BJ (cell line): ENCODE measurements at regions not wholly inside any gene's neighbourhood (a gene's known extent, or its start where the extent isn't known, plus 50 kb on each side); places are given as distances from the start of the nearest gene placed in this dataset.

Experiments used
- CTCF ChIA-PET: fragments of 350-600 bp; formaldehyde crosslinking; extraction: SDS; loops from one replicate; lab custom pipeline; 2021; ENCODE audit warnings: antibody characterized with exemption, inconsistent platforms; lab: Yijun Ruan, JAX
- POLR2A ChIA-PET: fragments of 300-600 bp; sonication (Branson Sonifier 250); formaldehyde crosslinking; extraction: SDS; loops from one replicate; lab custom pipeline; 2021; ENCODE audit warnings: antibody characterized with exemption; lab: Charles Lee
- DNase-seq: peaks from one replicate; pipeline ENCODE4 v3.0.0-alpha.2; 2011; ENCODE audit warnings: low read depth
- H3K27me3 ChIP-seq: 2 replicates; pipeline ENCODE4 v1.6.0; 2011; ENCODE audit warnings: low read length; ENCODE audit not compliant: control insufficient read depth, insufficient read depth
- H3K36me3 ChIP-seq: 2 replicates; pipeline ENCODE4 v1.5.1; 2011; ENCODE audit warnings: low read length; ENCODE audit not compliant: control insufficient read depth, insufficient read depth
- H3K4me3 ChIP-seq: 2 replicates; pipeline ENCODE4 v1.5.1; 2011; ENCODE audit warnings: low read depth, mild to moderate bottlenecking, control low read depth, low read length
- TF ChIP-seq, protein P1 (sequence below): IDR thresholded peaks from 2 replicates; pipeline ENCODE4 v1.5.1; 2011; ENCODE audit warnings: low read depth, mild to moderate bottlenecking, control low read depth, inconsistent platforms, low read length, moderate library complexity; ENCODE audit not compliant: insufficient read depth

DNA sequence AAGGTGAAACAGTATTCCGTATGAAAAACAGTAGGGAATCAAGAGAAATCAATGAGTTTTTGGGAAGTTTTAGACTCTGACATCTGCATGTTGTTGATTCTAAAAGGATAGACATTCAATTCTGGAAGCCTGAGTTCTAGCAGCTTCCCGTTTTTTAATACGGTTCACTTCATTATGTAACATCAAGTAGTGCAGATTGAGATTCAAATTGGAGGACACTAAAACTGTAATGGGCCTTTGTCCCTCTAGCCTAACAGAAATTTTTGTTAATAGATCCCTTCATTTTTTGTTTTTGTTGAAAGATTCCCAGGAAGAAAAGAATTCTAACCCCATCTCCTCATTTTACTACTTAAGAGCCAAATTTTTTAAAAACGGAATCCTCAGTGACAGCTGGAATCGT lies 384.6 kb downstream of the SH3GL2 start:
- H3K36me3 ChIP-seq, result no peaks in the 10 kb centered on the region
- DNase-seq, result no peak
- TF ChIP-seq, protein P1, sequence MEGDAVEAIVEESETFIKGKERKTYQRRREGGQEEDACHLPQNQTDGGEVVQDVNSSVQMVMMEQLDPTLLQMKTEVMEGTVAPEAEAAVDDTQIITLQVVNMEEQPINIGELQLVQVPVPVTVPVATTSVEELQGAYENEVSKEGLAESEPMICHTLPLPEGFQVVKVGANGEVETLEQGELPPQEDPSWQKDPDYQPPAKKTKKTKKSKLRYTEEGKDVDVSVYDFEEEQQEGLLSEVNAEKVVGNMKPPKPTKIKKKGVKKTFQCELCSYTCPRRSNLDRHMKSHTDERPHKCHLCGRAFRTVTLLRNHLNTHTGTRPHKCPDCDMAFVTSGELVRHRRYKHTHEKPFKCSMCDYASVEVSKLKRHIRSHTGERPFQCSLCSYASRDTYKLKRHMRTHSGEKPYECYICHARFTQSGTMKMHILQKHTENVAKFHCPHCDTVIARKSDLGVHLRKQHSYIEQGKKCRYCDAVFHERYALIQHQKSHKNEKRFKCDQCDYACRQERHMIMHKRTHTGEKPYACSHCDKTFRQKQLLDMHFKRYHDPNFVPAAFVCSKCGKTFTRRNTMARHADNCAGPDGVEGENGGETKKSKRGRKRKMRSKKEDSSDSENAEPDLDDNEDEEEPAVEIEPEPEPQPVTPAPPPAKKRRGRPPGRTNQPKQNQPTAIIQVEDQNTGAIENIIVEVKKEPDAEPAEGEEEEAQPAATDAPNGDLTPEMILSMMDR, result no peak
- no peak overlapping the region for H3K4me3 ChIP-seq
- ChIA-PET CTCF (interaction anchor here (0.6 kb wide), 1 partner anchor 204 kb away, joined by 3 read pairs; no protein-coding TSS in a partner anchor), POLR2A (no interaction called here)
- no peaks in the 10 kb centered on the region for H3K27me3 ChIP-seq

DNA sequence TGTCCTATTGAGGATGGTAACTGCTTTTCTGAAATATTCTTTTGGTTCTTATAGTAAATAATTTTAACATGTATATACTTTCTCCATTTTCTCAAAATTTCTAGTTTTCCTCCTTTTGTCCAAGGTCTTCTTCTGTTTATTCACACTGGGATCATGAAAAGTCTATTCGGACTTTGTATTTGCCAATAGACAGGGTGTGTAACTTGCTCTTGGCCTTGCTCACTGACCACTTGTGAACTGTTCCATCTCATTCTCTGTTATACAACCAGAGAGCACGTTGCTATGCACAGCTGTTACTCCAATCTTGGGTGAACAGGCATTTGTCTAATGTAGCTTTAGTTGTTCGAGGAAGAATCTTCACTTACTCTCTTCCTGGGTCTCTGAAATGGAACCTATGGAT lies 388.9 kb downstream of the SH3GL2 start:
- no peak for DNase-seq
- H3K27me3 ChIP-seq, result no peaks in the 10 kb centered on the region
- TF ChIP-seq, protein P1, result no peak
- ChIA-PET CTCF (no interaction called here), POLR2A (no interaction called here)
- H3K4me3 ChIP-seq, result no peak overlapping the region
- H3K36me3 ChIP-seq, result no peaks in the 10 kb centered on the region

DNA sequence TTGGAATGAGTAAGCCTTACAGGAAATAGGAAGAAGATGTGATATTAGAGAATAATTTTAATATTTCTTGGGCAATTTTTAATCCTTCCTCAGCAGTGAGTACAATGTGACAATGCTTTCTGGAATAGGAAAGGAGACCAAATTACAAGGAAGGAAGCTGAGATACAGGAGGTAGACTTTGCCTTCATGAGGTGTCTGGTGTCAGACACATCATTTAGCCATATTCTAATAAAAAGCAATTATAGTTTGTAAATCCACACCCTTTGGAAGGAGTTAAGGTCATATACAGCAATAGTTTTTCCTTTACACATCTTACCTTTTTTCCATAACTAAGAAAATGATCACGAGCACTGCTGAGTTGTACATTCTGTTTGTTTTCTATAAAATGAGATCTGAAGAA lies 390.4 kb downstream of the SH3GL2 start:
- Histone ChIP-seq H3K4me3 (no peak overlapping the region), H3K36me3 (no peaks in the 10 kb centered on the region), H3K27me3 (no peaks in the 10 kb centered on the region)
- no peak for DNase-seq
- TF ChIP-seq, protein P1, result no peak
- ChIA-PET CTCF (no interaction called here), POLR2A (no interaction called here)

DNA sequence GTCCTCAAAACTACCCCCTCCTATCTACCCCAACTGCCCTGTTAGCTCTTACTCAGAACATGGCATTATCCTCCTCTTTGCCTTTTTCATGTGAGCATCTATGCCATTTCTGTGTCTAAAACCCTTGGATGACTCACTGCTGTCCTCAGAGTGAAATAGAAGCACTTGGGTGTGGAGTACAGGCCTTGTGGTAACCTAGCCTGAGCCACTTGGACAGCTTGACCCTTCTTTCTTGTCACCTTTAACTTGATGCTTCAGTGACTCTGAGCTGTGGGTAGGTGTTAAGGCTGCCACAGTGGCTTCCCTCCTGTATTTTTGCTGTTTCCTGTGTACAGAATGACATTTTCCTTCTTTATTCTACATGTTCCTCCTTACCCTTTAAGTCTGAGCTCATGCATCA lies 391.4 kb downstream of the SH3GL2 start:
- POLR2A ChIA-PET, result no interaction called here
- CTCF ChIA-PET, result interaction anchor here (0.8 kb wide), 1 partner anchor 46 kb away, joined by 3 read pairs; no protein-coding TSS in a partner anchor

DNA sequence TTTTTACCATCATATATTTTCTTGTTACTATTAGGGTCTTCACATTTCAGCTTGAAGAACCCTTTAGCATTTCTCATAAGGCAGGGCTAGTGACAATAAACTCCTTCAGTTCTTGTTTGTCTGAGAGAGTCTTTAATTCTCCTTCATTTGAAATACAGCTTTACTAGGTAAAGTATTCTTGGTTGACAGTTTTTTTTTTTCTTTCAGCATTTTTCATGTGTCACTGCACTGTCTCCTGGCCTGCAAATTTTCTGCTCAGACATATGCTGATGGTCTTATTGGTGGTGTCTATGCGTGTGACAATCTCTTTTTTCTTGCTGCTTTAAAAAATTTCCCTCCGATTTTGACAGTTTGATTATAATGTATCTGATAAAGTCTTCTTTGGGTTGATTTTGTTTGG lies 399.9 kb downstream of the SH3GL2 start:
- TF ChIP-seq, protein P1, result no peak
- H3K4me3 ChIP-seq, result no peak overlapping the region
- ChIA-PET POLR2A (no interaction called here), CTCF (interaction anchor here (0.6 kb wide), 1 partner anchor 29 kb away, joined by 3 read pairs; no protein-coding TSS in a partner anchor)
- H3K36me3 ChIP-seq, result no peaks in the 10 kb centered on the region
- no peaks in the 10 kb centered on the region for H3K27me3 ChIP-seq
- DNase-seq, result no peak

More for the DNA sequence above, 391.4 kb downstream of the SH3GL2 start:
- TF ChIP-seq, protein P1, result no peak
- H3K27me3 ChIP-seq, result no peaks in the 10 kb centered on the region
- no peak overlapping the region for H3K4me3 ChIP-seq
- no peak for DNase-seq
- no peaks in the 10 kb centered on the region for H3K36me3 ChIP-seq
